NCI-H146 (cell line): ENCODE measurements at regions not wholly inside any gene's neighbourhood (a gene's known extent, or its start where the extent isn't known, plus 50 kb on each side); places are given as distances from the start of the nearest gene placed in this dataset.

Experiments
- DNase-seq: peaks from one replicate; lab custom pipeline; 2025; lab: John Stamatoyannopoulos, UW

DNA sequence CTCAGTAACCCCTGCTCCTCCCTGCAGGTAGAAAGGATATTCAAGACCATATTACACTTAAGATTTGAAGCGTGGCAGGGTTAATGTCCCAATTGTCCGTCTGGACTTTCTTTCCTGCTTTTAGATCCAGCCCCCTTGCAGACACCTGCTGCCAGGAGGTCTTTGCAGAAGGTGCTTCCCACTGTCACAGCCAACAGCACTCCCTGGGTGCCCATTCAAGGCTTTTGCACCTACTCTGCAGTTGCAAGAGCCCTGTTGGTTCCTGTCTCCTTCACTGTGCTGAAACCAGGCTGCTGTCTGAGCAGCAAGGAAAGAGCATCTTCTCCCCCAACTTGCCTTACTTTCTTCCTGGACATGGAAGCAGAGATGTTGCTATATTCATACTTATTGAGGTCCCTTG lies 1043.0 kb upstream of the POU3F3 start:
- no peak for DNase-seq

GRCh38 chr2:103814016-103814415 lies 1039.9 kb upstream of the POU3F3 start:
- no peak for DNase-seq

GRCh38 chr2:103815731-103816130 lies 1038.2 kb upstream of the POU3F3 start:
- no peak for DNase-seq

GRCh38 chr2:103817746-103818145 lies 1036.2 kb upstream of the POU3F3 start:
- no peak for DNase-seq

GRCh38 chr2:103818176-103818575 lies 1035.7 kb upstream of the POU3F3 start:
- no peak for DNase-seq

DNA sequence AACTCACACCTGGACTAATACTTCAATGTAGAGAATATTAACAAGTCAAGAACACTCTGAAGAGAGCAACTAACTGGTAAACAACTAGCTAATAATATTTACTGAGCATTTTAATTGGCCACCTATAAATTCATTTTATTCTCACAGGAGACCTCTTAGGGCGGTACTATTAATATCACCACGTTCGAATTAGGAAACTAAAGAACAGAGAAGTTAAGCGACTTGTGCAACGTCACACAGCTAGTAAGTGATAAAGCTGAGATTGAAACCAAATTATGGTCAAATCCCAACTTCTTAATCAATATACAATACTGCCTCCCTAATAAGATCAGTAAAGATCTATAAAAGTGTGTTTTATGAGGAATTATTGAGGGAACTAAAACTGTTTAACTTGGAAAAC lies 1034.3 kb upstream of the POU3F3 start:
- DNase-seq: no peak

DNA sequence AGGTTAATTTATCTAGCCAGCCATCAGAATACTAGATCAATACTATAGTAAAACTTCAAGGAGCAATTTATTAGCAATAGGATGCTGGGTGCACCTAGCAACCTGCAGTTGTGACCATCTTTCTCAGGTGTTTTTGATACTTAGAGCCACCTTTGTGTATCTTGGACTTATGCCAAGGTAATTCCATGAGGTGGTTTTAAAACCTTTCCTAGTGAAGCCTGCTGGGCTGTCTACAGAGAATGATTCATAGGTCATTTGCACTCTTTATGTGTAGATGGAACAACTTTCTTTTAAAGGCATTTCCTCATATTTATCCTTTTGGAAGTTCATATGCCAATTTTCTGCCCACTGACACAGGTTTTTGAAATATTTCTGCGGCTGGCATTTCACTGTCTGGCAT lies 1030.1 kb upstream of the POU3F3 start:
- DNase-seq: peak; percentile 34

- no peak for DNase-seq
Measured at GRCh38 chr2:103847276-103847675, 1006.6 kb upstream of the POU3F3 start.

GRCh38 chr2:103859238-103859637 lies 994.7 kb upstream of the POU3F3 start:
- no peak for DNase-seq

DNA sequence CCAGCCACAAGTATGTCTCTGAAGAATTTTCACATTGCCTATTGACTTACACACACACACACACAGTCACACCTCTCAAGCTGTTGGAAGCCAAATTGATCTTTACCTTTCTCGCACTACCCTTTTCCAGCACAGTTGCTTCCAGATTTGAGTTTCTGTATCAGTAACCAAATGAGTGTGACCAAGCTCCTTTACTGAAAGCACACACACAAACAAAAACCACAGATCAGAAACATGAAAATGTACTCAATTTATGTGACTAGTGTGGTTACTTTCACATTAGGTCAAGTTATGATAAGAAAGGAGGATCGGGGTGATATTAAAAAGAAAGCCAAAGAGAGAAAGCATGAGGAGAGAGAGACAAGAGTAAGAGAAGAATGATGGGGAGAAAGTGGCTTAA lies 993.9 kb upstream of the POU3F3 start:
- no peak for DNase-seq

DNA sequence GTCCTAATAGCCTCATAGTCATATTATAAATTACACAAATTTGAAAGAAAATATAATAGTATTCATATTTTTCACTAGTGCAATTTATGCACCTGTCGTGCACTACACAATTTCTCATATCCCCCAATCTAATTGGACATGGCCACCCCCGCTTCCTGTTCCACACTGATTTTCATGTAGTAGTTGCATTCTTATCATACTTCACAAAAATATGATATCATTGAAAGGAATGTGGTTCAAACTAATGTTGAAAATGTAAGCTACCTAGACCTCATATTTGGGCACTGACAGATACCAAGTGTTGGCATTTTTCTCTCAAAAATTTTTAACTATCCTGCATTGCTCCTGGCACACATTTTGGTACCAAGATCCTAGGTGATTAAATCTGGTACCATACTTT lies 985.5 kb upstream of the POU3F3 start:
- no peak for DNase-seq

GRCh38 chr2:103873716-103874351 lies 980.1 kb upstream of the POU3F3 start:
- DNase-seq: no peak

GRCh38 chr2:103875131-103875530 lies 978.8 kb upstream of the POU3F3 start:
- no peak for DNase-seq

DNA sequence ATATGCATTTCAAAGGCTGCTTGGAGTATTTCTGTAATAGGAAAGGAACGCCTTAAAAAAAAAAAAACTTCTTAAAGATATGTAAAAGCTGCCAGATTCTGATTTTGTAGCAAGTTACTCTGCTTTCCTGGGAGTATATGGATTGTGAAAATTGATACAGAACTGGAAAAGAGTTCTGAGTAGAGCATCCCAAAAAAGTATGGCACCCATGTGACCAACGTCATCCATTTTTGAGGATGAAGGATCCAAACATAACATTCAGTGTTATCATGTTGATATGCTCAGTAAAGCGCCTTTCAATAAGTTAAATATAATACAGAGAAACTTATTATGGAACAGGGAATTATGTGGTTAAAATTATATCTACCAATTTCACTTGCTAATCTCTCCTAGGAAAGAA lies 978.4 kb upstream of the POU3F3 start:
- DNase-seq: no peak

- DNase-seq: no peak
Measured at GRCh38 chr2:103876611-103877010, 977.3 kb upstream of the POU3F3 start.

- no peak for DNase-seq
Measured at GRCh38 chr2:103879101-103879500, 974.8 kb upstream of the POU3F3 start.

- DNase-seq: peak; percentile 38
Measured at GRCh38 chr2:103880081-103880834, 973.7 kb upstream of the POU3F3 start.

GRCh38 chr2:103887625-103888024 lies 966.3 kb upstream of the POU3F3 start:
- DNase-seq: no peak

GRCh38 chr2:103896182-103896581 lies 957.7 kb upstream of the POU3F3 start:
- DNase-seq: no peak

- DNase-seq: no peak
Measured at GRCh38 chr2:103898561-103898960, 955.4 kb upstream of the POU3F3 start.

GRCh38 chr2:103902347-103902746 lies 951.6 kb upstream of the POU3F3 start:
- DNase-seq: no peak

DNA sequence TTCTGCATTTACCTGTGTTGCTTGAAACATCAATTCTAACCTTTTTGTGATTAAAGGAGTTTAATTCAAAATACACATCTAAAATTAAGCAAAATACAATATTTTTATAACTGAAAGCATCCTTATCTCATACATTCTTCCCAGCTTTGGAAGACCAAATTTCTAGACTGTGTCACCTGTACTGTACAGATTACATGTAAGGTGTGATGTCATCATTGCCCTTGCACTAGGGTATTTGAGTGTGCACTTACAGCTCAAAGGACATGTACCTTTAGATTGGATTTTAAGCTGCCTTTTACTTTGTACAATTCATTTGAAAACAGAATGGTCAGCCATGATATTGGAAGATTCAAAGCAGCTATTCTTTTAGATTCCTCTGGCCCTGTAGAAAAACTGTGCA lies 932.8 kb upstream of the POU3F3 start:
- DNase-seq: no peak

- DNase-seq: no peak
Measured at GRCh38 chr2:103942199-103942598, 911.7 kb upstream of the POU3F3 start.

- DNase-seq: no peak
Measured at GRCh38 chr2:103945083-103945482, 908.8 kb upstream of the POU3F3 start.
